ENCODE measurements at regions not wholly inside any gene's neighbourhood (a gene's known extent, or its start where the extent isn't known, plus 50 kb on each side); places are given as distances from the start of the nearest gene placed in this dataset.

DNA sequence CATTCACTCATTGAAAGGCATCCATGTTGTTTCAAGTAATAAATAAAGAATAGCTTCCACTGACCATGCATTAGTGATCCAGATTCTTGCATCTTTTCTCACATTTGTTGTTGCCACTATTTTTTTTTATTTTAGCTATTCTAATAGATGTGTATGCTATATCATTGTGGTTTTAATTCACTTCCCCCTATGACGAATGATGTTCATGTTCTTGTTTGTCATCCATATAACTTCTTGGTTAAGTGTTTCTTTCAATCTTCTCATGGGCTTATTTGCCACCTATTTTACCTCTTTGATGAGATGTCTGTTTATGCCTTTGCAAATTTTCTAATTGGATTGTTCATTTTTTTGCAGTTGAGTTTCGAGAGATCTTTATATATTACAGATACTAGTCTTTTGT, 681.2 kb downstream of the HDGFL1 start:
- DNase-seq, result no peak

DNA sequence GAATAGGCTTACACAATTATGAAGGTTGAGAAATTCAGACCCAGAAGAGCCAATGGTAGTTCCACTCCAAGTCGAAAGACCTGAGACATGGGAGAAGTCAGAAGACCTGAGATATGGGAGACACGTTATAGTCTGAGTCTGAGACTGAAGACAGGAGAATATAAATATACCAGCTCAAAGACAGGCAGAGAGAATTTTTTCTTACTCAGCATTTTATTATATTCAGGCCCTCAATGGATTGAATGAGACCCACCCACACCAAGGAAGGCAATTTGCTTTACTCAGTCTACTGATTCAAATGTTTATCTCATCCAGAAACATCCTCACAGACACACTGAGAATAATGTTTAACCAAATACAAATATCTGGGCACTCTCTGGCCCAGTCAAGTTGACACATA, 693.5 kb downstream of the HDGFL1 start:
- no peak for DNase-seq

DNA sequence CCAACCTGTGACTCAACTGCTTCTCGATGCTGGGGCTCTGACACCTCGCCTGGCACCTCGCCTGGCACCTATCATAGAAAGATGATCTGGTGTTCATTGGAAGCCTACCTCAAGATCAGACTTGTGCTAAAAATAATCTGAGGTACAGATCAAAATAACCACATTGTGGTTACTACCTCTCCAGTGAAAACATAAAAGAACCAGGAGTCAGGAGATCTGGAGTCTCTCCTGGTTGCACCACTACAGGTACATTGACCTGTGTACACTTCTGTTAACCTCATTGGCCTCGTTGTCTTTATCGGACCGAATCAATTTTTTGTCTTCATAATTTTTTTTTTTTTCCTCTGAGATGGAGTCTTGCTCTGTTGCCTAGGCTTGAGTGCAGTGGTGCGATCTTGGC, 695.9 kb downstream of the HDGFL1 start:
- no peak for DNase-seq

- no peak for DNase-seq
Measured at GRCh38 chr6:23266536-23266935, 697.2 kb downstream of the HDGFL1 start.

DNA sequence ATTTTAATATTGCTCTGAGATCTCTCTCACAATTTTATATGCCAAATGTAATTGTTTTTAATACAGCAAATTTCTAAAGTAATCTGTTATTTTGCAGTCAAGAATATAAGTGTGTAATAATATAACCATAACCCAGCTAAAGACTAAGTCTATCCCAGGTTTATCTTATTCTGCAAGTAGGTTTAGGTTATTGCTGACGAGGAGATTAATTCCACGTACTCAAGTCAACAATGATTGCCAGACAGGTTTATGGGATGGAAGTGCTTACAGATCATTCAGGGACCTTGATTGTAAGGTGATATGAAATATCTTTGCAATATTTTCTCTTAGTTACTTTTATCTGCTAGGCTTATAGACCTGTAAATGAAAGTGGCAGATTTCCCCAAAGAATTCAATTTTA, 698.3 kb downstream of the HDGFL1 start:
- no peak for DNase-seq

- DNase-seq, result no peak
Measured at GRCh38 chr6:23268348-23268747, 699.0 kb downstream of the HDGFL1 start.

GRCh38 chr6:23269436-23269835, 700.1 kb downstream of the HDGFL1 start:
- no peak for DNase-seq

GRCh38 chr6:23272536-23272935, 703.2 kb downstream of the HDGFL1 start:
- no peak for DNase-seq

- DNase-seq, result no peak
Measured at GRCh38 chr6:23277521-23278179, 708.3 kb downstream of the HDGFL1 start.

DNA sequence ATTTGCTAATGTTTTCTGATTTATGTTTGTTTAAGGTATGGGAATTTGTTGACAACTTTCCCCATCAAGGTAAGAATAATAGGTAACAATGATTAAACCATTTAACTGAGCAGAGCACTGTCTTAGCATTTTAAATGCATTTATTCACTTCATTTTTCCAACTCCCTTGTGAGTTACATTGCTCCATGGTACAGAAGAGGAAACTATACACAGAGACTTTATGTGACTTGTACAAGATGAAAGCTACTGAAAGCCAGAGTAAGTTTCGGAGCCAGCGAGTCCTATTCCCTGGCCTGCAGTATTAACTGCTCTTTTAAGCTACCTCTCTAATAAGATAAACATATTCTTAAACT, 708.8 kb downstream of the HDGFL1 start:
- no peak for DNase-seq

- peak; percentile 21 for DNase-seq
Measured at GRCh38 chr6:23280437-23280836, 711.1 kb downstream of the HDGFL1 start.

GRCh38 chr6:23282252-23283021, 713.1 kb downstream of the HDGFL1 start:
- DNase-seq, result no peak

DNA sequence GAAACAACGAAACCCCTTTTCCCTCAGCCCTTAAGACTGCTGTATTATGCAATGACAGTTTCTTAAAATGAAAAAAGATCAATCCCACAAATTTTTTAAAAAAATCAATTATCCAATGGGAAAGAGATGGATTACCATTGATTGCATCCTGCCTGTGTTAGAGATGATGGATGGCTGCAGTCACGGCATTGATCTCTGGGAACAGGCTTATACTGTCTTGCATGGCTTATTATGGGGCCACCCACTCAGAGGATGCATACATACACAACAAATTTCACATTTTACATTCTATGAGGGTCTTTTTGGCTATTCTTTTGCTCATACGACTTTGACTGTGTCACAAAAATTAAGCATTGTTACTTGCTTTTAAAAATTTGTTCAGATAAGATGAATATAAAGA, 724.3 kb downstream of the HDGFL1 start:
- DNase-seq, result no peak

GRCh38 chr6:23301556-23301955, 732.2 kb downstream of the HDGFL1 start:
- DNase-seq, result no peak

DNA sequence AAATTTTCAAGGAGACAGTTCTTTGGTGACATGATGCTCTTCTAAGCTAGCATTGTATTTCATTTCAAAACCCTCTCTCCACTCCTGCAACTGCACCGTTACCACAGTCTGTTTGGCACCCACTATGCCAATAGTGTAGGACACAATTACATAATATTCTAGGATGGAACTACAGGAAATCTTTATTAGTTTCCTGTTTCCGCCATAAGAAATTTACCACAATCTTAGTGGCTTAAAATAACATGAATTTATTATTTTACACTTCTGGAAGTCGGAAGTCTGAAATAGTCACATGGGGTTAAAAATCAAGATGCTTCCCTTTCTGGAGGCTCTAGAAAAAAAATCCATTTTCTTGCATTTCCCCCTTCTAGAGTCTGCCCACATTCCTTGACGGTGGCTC, 733.1 kb downstream of the HDGFL1 start:
- DNase-seq, result no peak

- no peak for DNase-seq
Measured at GRCh38 chr6:23305325-23305943, 736.1 kb downstream of the HDGFL1 start.

- no peak for DNase-seq
Measured at GRCh38 chr6:23306251-23306950, 737.0 kb downstream of the HDGFL1 start.

- DNase-seq, result no peak
Measured at GRCh38 chr6:23307516-23307915, 738.1 kb downstream of the HDGFL1 start.

- no peak for DNase-seq
Measured at GRCh38 chr6:23308166-23308565, 738.8 kb downstream of the HDGFL1 start.

- DNase-seq, result no peak
Measured at GRCh38 chr6:23311211-23311610, 741.8 kb downstream of the HDGFL1 start.

DNA sequence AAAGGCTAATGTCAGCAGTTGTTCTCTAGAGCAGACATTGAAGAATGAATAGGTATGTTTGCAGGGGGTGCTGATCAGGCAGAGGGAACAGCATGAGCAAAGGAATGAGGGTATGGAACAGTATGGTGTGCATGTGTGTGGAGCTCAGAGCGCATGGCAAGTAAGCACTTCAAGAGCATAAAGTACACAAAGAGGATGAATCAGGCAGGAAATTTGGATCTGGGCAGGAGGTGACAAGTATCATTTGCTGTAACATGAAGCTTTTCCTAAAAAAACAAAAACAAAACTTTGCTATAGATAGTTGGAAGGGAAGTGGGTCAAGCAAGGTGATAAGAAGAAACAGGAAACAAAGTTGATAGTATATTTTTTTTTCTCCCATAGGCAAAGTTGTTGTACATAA, 746.8 kb downstream of the HDGFL1 start:
- DNase-seq, result no peak

- no peak for DNase-seq
Measured at GRCh38 chr6:23316931-23317330, 747.6 kb downstream of the HDGFL1 start.

DNA sequence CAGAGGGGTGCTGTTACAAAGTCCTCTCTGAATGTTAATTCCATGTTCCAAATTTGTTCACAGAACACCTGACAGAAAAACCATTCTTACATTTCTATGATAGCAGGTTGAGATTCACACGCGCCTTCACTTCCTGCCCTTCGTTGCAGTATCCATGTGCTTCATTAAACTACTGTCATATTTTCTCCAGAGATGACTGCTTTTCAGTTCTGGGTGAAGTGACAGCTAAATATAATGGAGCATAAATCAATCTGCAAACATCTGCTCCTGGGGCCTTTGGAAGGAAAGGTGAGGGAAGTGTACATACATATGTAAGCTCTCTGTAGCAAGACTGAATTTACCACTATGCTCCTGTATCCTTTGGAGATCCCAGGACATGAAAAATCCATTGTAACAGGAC, 750.2 kb downstream of the HDGFL1 start:
- DNase-seq, result no peak

All from hematopoietic multipotent progenitor cell treated with erythropoietin and hydrocortisone succinate and interleukin-3 and kit ligand, for 6 days (in vitro differentiated cells).